ENCODE measurements at regions not wholly inside any gene's neighbourhood (a gene's known extent, or its start where the extent isn't known, plus 50 kb on each side); places are given as distances from the start of the nearest gene placed in this dataset.

DNA sequence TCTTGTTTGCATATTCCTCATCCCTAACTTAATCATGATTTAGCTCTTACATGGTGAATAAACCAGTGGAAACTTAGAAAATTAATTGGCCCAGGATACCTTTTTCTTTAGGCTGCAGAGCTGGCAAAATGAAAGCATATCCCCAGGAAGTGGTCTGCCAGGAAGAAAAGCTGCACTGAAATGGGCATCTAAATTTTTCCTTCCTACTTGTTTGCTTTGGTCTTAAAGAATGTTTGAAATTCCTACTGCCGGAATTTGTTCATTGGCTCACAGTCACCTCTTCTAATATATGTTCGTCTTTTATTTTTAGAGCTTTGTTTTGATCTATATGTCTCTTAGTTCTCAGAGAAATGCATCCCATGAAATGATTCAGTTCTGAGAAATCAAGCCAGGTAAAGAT lies 113.2 kb upstream of the ELL2 start:
- TF ChIP-seq, protein P1, sequence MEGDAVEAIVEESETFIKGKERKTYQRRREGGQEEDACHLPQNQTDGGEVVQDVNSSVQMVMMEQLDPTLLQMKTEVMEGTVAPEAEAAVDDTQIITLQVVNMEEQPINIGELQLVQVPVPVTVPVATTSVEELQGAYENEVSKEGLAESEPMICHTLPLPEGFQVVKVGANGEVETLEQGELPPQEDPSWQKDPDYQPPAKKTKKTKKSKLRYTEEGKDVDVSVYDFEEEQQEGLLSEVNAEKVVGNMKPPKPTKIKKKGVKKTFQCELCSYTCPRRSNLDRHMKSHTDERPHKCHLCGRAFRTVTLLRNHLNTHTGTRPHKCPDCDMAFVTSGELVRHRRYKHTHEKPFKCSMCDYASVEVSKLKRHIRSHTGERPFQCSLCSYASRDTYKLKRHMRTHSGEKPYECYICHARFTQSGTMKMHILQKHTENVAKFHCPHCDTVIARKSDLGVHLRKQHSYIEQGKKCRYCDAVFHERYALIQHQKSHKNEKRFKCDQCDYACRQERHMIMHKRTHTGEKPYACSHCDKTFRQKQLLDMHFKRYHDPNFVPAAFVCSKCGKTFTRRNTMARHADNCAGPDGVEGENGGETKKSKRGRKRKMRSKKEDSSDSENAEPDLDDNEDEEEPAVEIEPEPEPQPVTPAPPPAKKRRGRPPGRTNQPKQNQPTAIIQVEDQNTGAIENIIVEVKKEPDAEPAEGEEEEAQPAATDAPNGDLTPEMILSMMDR (IDR thresholded peaks at IDR 0.05): no peak
- no peak for TF ChIP-seq POLR2A (IDR thresholded peaks at IDR 0.05)
